CD14-positive monocyte (primary cell): ENCODE measurements at regions not wholly inside any gene's neighbourhood (a gene's known extent, or its start where the extent isn't known, plus 50 kb on each side); places are given as distances from the start of the nearest gene placed in this dataset.

Source experiments
- DNase-seq, 3 donors: peaks; one replicate each; pipeline ENCODE4 v3.0.0-alpha.2; 2011 to 2022
- H2AFZ ChIP-seq: 2 replicates; pipeline ENCODE4 v1.6.0; 2012; ENCODE audit warnings: mild to moderate bottlenecking, low read depth, low read length, inconsistent platforms; ENCODE audit not compliant: insufficient read depth, poor library complexity, severe bottlenecking
- H3K27ac ChIP-seq, 2 donors: 1 replicate in 1 of 2; 2 replicates in 1 of 2; pipeline ENCODE4 v1.5.1; 2012 to 2013; ENCODE audit warnings: low read length in 2 of 2, control low read depth in 1 of 2, inconsistent platforms in 1 of 2, low read depth in 1 of 2, mild to moderate bottlenecking in 1 of 2
- H3K27me3 ChIP-seq, 2 donors: one replicate each; pipeline versions ENCODE4 v1.6.0 to v1.6.1; 2011 to 2013; ENCODE audit warnings: low read length in 2 of 2; ENCODE audit not compliant: control insufficient read depth in 2 of 2, insufficient read depth in 2 of 2
- H3K36me3 ChIP-seq, 2 donors: replicated peaks in 1 of 2; 1 replicate in 1 of 2; 2 replicates in 1 of 2; pipeline versions ENCODE4 v1.5.1 to v1.6.1; 2012 to 2013; ENCODE audit warnings: low read length in 2 of 2, control low read depth in 1 of 2, inconsistent platforms in 1 of 2, mild to moderate bottlenecking in 1 of 2; ENCODE audit not compliant: insufficient read depth in 2 of 2, control insufficient read depth in 1 of 2
- H3K4me1 ChIP-seq, 2 donors: 1 replicate in 1 of 2; 2 replicates in 1 of 2; pipeline versions ENCODE4 v1.5.1 to v1.6.1; 2012 to 2013; ENCODE audit warnings: low read length in 2 of 2, control low read depth in 1 of 2, inconsistent platforms in 1 of 2, mild to moderate bottlenecking in 1 of 2, moderate library complexity in 1 of 2; ENCODE audit not compliant: insufficient read depth in 2 of 2, control insufficient read depth in 1 of 2
- H3K4me2 ChIP-seq: replicated peaks from 2 replicates; pipeline ENCODE3; 2012; ENCODE audit warnings: low read length, moderate library complexity, mild to moderate bottlenecking; ENCODE audit not compliant: poor library complexity, severe bottlenecking; ENCODE audit errors: extremely low read depth
- H3K4me3 ChIP-seq, 3 experiments: fragments of 200-600 bp in 1 of 3; sonication (generic) in 1 of 3; replicated peaks in 1 of 3; 1 replicate in 2 of 3; 2 replicates in 1 of 3; pipeline ENCODE4 v1.5.1; 2011 to 2013; ENCODE audit warnings: low read length in 3 of 3, mild to moderate bottlenecking in 3 of 3, control low read depth in 2 of 3, low read depth in 2 of 3, inconsistent platforms in 1 of 3, moderate library complexity in 1 of 3
- H3K79me2 ChIP-seq: 2 replicates; pipeline ENCODE4 v1.6.0; 2012; ENCODE audit warnings: mild to moderate bottlenecking, control low read depth, inconsistent platforms, low read length, moderate library complexity; ENCODE audit not compliant: insufficient read depth
- H3K9ac ChIP-seq: 2 replicates; pipeline ENCODE4 v1.6.0; 2017; ENCODE audit warnings: low read length, mild to moderate bottlenecking; ENCODE audit not compliant: insufficient read depth, poor library complexity, severe bottlenecking
- H3K9me3 ChIP-seq, 2 donors: replicated peaks in 1 of 2; 1 replicate in 1 of 2; 2 replicates in 1 of 2; pipeline versions ENCODE4 v1.5.1 to v1.6.1; 2012 to 2013; ENCODE audit warnings: low read length in 2 of 2, control low read depth in 1 of 2; ENCODE audit not compliant: control insufficient read depth in 1 of 2, insufficient read depth in 1 of 2
- H4K20me1 ChIP-seq: 2 replicates; pipeline ENCODE4 v1.6.0; 2012; ENCODE audit warnings: mild to moderate bottlenecking, low read length, control low read depth, moderate library complexity; ENCODE audit not compliant: insufficient read depth
- H3K27ac Mint-ChIP-seq, 7 donors: one replicate each; pipeline ENCODE4 v1.8.0; 2020; ENCODE audit warnings: mild to moderate bottlenecking in 7 of 7, mixed read lengths in 7 of 7, moderate library complexity in 6 of 7, inconsistent platforms in 2 of 7
- H3K27me3 Mint-ChIP-seq, 3 donors: one replicate each; pipeline ENCODE4 v1.8.0; 2021 to 2022; ENCODE audit warnings: low read depth in 3 of 3, mild to moderate bottlenecking in 3 of 3, mixed read lengths in 3 of 3, moderate library complexity in 3 of 3, inconsistent platforms in 1 of 3
- H3K36me3 Mint-ChIP-seq, 2 donors: one replicate each; pipeline ENCODE4 v1.8.0; 2020; ENCODE audit warnings: mixed read lengths in 2 of 2, inconsistent platforms in 1 of 2, mild to moderate bottlenecking in 1 of 2
- H3K4me1 Mint-ChIP-seq: one replicate; pipeline ENCODE4 v1.8.0; 2020; ENCODE audit warnings: mild to moderate bottlenecking, mixed read lengths
- H3K4me3 Mint-ChIP-seq, 2 donors: one replicate each; pipeline ENCODE4 v1.8.0; 2020; ENCODE audit warnings: mild to moderate bottlenecking in 2 of 2, mixed read lengths in 2 of 2, moderate library complexity in 1 of 2
- H3K9me3 Mint-ChIP-seq, 7 donors: one replicate each; pipeline ENCODE4 v1.8.0; 2020 to 2022; ENCODE audit warnings: mixed read lengths in 7 of 7, mild to moderate bottlenecking in 6 of 7, moderate library complexity in 6 of 7, inconsistent platforms in 2 of 7
- WGBS: methylation state at CpG from one replicate; pipeline ENCODE4 v1.1.5; 2013; ENCODE audit warnings: missing lambda C conversion rate; ENCODE audit not compliant: insufficient coverage; 5-methylcytosine and 5-hydroxymethylcytosine counted together
- intact Hi-C, 2 donors: fragments of 100-400 bp; cut with micrococcal nuclease; formaldehyde crosslinking; loops; one replicate each; pipeline versions ENCODE4 v1.15.0 to v1.15.1; 2023
- TF ChIP-seq, protein P1 (sequence below): fragments of 200-600 bp; IDR thresholded peaks from one replicate; pipeline ENCODE4 v1.8.0; 2022; ENCODE audit warnings: antibody characterized with exemption, mild to moderate bottlenecking

DNA sequence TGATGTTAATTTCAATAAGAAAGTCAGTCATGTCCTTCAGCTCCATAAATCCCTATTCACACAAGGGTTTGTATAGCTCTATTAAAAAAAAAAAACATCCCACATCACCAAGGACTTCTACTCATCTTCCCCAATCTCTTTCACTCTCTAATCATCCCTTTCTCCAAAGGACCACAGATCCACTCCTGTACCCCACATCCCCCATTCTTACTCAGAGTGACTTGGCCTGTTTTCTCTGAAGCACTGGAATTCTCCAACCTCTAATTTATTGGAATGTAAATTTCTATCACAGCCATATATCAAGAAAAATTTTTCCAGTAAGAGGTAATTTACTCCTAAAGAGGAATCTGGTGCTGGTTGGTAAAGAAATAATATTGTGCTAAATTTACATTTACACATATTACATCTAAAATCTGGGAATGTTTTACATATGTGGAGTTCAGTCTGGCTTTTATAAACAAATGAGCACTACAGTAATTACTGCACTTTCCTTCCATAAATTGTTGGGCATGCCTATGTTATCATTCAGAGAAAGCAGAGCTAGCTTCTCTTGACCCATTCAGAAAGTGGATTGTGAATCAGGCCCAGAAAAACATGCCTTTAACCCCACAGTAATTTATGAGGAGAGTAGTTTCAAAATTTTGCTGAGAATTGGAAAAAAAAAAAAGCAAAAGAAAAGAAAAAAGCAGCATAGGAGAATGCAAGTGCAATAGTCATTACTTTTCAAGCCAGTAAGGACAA, 399.5 kb upstream of the TNC start:
- Mint-ChIP-seq H3K4me1 (no peaks in the 10 kb centered on the region), H3K27ac (no peak overlapping the region), H3K27me3 (peaks cover 0 to 4% (median 0%) of the 10 kb centered on the region in 3 donors), H3K36me3 (no peaks in the 10 kb centered on the region), H3K4me3 (no peak overlapping the region), H3K9me3 (no peaks in the 10 kb centered on the region)
- Histone ChIP-seq H3K4me2 (no peak overlapping the region), H3K36me3 (no peaks in the 10 kb centered on the region), H4K20me1 (no peaks in the 10 kb centered on the region), H3K9ac (no peak overlapping the region), H3K4me1 (no peaks in the 10 kb centered on the region), H3K9me3 (no peaks in the 10 kb centered on the region), H2AFZ (no peak overlapping the region), H3K27ac (no peak overlapping the region), H3K79me2 (no peaks in the 10 kb centered on the region), H3K27me3 (no peaks in the 10 kb centered on the region), H3K4me3 (no peak overlapping the region)
- intact Hi-C loops: no loop called here
- TF ChIP-seq, protein P1, sequence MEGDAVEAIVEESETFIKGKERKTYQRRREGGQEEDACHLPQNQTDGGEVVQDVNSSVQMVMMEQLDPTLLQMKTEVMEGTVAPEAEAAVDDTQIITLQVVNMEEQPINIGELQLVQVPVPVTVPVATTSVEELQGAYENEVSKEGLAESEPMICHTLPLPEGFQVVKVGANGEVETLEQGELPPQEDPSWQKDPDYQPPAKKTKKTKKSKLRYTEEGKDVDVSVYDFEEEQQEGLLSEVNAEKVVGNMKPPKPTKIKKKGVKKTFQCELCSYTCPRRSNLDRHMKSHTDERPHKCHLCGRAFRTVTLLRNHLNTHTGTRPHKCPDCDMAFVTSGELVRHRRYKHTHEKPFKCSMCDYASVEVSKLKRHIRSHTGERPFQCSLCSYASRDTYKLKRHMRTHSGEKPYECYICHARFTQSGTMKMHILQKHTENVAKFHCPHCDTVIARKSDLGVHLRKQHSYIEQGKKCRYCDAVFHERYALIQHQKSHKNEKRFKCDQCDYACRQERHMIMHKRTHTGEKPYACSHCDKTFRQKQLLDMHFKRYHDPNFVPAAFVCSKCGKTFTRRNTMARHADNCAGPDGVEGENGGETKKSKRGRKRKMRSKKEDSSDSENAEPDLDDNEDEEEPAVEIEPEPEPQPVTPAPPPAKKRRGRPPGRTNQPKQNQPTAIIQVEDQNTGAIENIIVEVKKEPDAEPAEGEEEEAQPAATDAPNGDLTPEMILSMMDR: no peak
- DNase-seq: no peak

DNA sequence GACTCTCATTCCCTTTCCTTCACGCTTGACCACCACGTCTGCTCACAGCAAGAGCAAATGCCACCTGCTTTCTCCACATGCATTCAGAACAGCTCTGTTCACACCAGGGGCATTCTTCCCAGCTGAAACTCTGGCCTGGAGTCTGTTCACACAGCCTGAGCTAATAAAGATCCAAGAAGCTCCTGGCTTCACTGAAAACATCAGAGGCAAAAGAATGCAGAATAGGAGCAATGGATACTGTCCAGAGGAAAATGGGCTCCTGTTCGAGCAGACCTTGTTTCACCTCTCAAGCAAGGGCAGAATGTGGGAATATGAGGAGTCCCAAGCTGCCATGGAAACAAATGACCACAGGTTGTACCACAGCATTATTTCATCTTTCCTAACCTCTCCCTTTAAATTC, 402.7 kb upstream of the TNC start:
- H2AFZ ChIP-seq: no peak overlapping the region
- no peaks in the 10 kb centered on the region for H3K27me3 ChIP-seq
- no peak overlapping the region for H3K4me3 ChIP-seq
- no peaks in the 10 kb centered on the region for H3K9me3 Mint-ChIP-seq
- intact Hi-C loops: loop anchor here (10.0 kb wide), 1 partner anchor 836 kb away; the partner anchor contains the start of gene TEX48 (in 2 of the 2)
- H4K20me1 ChIP-seq: no peaks in the 10 kb centered on the region
- TF ChIP-seq, protein P1: no peak
- no peak overlapping the region for H3K4me3 Mint-ChIP-seq
- H3K36me3 ChIP-seq: no peaks in the 10 kb centered on the region
- 71% methylated on average over 3 of the region's 3 CpGs for WGBS
- DNase-seq: no peak
- no peak overlapping the region for H3K4me2 ChIP-seq
- H3K36me3 Mint-ChIP-seq: no peaks in the 10 kb centered on the region
- H3K27me3 Mint-ChIP-seq: peaks cover 0 to 4% (median 0%) of the 10 kb centered on the region in 3 donors
- H3K4me1 ChIP-seq: no peaks in the 10 kb centered on the region
- H3K27ac Mint-ChIP-seq: no peak overlapping the region
- no peak overlapping the region for H3K9ac ChIP-seq
- no peaks in the 10 kb centered on the region for H3K4me1 Mint-ChIP-seq
- no peaks in the 10 kb centered on the region for H3K9me3 ChIP-seq
- H3K27ac ChIP-seq: no peak overlapping the region
- no peaks in the 10 kb centered on the region for H3K79me2 ChIP-seq
